Activated naive CD4-positive, alpha-beta T cell treated with anti-CD3 and anti-CD28 coated beads, Interleukin-2, amount 10 ng/mL, durations not matched to agents 7 days and 5 days (primary cell): ENCODE measurements at regions not wholly inside any gene's neighbourhood (a gene's known extent, or its start where the extent isn't known, plus 50 kb on each side); places are given as distances from the start of the nearest gene placed in this dataset.

ENCODE experiments used
- CTCF ChIA-PET: fragments of 350-600 bp; sonication (Branson Sonifier 250); formaldehyde crosslinking; loops from one replicate; lab custom pipeline; 2021; ENCODE audit warnings: antibody characterized with exemption; lab: Charles Lee
- DNase-seq: peaks from one replicate; pipeline ENCODE4 v3.0.0-alpha.2; 2020
- H3K27ac Mint-ChIP-seq: one replicate; pipeline ENCODE4 v1.8.0; 2021; ENCODE audit warnings: mild to moderate bottlenecking, moderate library complexity, mixed read lengths
- H3K27me3 Mint-ChIP-seq: one replicate; pipeline ENCODE4 v1.8.0; 2021; ENCODE audit warnings: mild to moderate bottlenecking, mixed read lengths
- H3K36me3 Mint-ChIP-seq: one replicate; pipeline ENCODE4 v1.8.0; 2021; ENCODE audit warnings: mixed read lengths
- H3K4me1 Mint-ChIP-seq: one replicate; pipeline ENCODE4 v1.8.0; 2021; ENCODE audit warnings: mixed read lengths
- H3K4me3 Mint-ChIP-seq: one replicate; pipeline ENCODE4 v1.8.0; 2021; ENCODE audit warnings: mild to moderate bottlenecking, moderate library complexity, mixed read lengths
- H3K9me3 Mint-ChIP-seq: one replicate; pipeline ENCODE4 v1.8.0; 2021; ENCODE audit warnings: mixed read lengths

- Mint-ChIP-seq H3K27ac (no peak overlapping the region), H3K9me3 (no peaks in the 10 kb centered on the region)
Measured at GRCh38 chr4:115165503-115165902, 52.1 kb upstream of the NDST4 start.

More at GRCh38 chr4:115165503-115165902, 52.1 kb upstream of the NDST4 start:
- no peaks in the 10 kb centered on the region for H3K36me3 Mint-ChIP-seq
- no peaks in the 10 kb centered on the region for H3K4me1 Mint-ChIP-seq
- CTCF ChIA-PET = no interaction called here
- no peak overlapping the region for H3K4me3 Mint-ChIP-seq
- DNase-seq = no peak
- H3K27me3 Mint-ChIP-seq = no peaks in the 10 kb centered on the region
